ENCODE measurements at regions not wholly inside any gene's neighbourhood (a gene's known extent, or its start where the extent isn't known, plus 50 kb on each side); places are given as distances from the start of the nearest gene placed in this dataset.

DNA sequence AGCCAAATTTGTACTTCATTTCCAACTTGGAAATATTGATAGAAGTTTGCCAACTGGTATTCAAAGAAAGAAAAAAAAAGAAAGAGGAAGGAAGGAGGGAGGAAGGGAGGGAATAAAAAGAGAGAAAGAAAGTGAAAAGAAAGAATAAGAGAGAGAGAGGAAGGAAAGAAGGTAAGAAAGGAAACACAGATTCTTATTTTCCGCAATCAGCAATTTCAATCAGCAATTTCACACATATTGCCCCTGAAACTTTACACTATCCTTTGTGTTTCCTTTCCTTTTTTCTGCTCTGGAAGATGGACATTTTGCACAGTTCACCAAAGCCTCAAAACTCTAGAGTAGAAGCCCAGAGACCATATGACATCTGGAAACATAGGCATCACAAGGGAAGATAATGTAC lies 888.1 kb downstream of the REEP3 start:
- TF ChIP-seq ZNF274 (IDR thresholded peaks at IDR 0.05; ENCODE audit: low read depth, low read length) (no peak), SUZ12 (IDR thresholded peaks at IDR 0.05; ENCODE audit: extremely low read depth, insufficient read depth, insufficient read length) (no peak), YY1 (IDR thresholded peaks at IDR 0.05; ENCODE audit: insufficient read depth, insufficient read length) (no peak)

Measured in NT2/D1 (cell line).